IMR-90 (cell line): ENCODE measurements at regions not wholly inside any gene's neighbourhood (a gene's known extent, or its start where the extent isn't known, plus 50 kb on each side); places are given as distances from the start of the nearest gene placed in this dataset.

ENCODE experiments used
- POLR2A ChIP-seq: IDR thresholded peaks from 2 replicates; pipeline ENCODE4 v1.6.1; 2012; ENCODE audit warnings: mild to moderate bottlenecking, low read depth, low read length
- TF ChIP-seq, protein P1 (sequence below): conservative IDR thresholded peaks from 2 replicates; pipeline ENCODE4 v1.5.1; 2012; ENCODE audit warnings: mild to moderate bottlenecking, low read depth, low read length, improper control_type of control experiment

DNA sequence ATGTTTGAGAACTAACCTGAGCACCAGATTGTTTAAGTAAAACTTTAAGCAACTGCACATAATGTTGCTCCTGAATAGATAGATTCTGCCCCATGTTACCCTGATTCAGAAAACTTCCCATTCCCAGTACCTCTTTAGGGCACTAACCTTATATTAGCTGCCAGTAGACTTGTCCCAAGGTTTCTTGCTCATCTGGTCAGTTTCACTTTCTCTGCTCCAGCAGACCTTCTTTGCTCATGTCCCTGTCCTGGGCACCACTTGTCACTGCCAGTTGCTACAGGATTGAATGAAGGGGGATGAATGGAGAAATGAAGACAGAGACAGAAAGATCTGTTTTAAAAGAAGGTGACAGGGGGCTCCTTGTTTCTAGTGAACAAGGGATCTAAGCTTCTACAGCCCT is 65.2 kb upstream of the UGT2B10 start:
- no peak for TF ChIP-seq POLR2A
- TF ChIP-seq, protein P1, sequence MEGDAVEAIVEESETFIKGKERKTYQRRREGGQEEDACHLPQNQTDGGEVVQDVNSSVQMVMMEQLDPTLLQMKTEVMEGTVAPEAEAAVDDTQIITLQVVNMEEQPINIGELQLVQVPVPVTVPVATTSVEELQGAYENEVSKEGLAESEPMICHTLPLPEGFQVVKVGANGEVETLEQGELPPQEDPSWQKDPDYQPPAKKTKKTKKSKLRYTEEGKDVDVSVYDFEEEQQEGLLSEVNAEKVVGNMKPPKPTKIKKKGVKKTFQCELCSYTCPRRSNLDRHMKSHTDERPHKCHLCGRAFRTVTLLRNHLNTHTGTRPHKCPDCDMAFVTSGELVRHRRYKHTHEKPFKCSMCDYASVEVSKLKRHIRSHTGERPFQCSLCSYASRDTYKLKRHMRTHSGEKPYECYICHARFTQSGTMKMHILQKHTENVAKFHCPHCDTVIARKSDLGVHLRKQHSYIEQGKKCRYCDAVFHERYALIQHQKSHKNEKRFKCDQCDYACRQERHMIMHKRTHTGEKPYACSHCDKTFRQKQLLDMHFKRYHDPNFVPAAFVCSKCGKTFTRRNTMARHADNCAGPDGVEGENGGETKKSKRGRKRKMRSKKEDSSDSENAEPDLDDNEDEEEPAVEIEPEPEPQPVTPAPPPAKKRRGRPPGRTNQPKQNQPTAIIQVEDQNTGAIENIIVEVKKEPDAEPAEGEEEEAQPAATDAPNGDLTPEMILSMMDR: no peak
